Panc1 (cell line): ENCODE measurements at regions not wholly inside any gene's neighbourhood (a gene's known extent, or its start where the extent isn't known, plus 50 kb on each side); places are given as distances from the start of the nearest gene placed in this dataset.

Experiments
- POLR2AphosphoS5 ChIP-seq: IDR thresholded peaks from 2 replicates; pipeline ENCODE4 v1.6.1; 2012; ENCODE audit warnings: mild to moderate bottlenecking, low read depth, low read length, moderate library complexity
- TF ChIP-seq, protein P1 (sequence below): fragments of 450-650 bp; IDR thresholded peaks from 2 replicates; pipeline ENCODE4 v1.5.1; 2017; ENCODE audit warnings: mild to moderate bottlenecking
- TF ChIP-seq, protein P2 (sequence below), 2 experiments: IDR thresholded peaks; 2 replicates each; pipeline ENCODE4 v1.6.1; 2011 to 2012; ENCODE audit warnings: low read depth in 2 of 2, control low read depth in 1 of 2, low read length in 1 of 2, mild to moderate bottlenecking in 1 of 2, moderate library complexity in 1 of 2; ENCODE audit not compliant: insufficient read depth in 1 of 2

DNA sequence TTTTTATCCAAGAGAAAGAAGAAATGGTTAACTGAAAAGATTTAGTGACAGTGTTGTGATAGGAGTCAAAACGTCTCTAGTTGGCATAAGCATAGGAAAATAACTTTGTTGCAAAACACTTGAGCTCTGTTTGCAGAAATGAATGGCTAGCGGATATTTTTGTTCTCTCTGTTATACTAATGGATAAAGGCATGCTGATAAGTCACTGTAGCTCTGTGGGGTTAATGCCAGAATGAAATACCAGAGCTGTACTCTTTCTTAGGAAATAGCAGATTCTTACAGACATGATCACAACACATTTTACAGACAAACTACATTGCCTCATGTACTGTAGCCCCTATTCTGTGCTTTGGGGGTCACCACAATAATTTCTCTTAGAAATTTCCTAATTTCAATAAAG, 202.8 kb downstream of the DMRTA1 start:
- TF ChIP-seq, protein P1, sequence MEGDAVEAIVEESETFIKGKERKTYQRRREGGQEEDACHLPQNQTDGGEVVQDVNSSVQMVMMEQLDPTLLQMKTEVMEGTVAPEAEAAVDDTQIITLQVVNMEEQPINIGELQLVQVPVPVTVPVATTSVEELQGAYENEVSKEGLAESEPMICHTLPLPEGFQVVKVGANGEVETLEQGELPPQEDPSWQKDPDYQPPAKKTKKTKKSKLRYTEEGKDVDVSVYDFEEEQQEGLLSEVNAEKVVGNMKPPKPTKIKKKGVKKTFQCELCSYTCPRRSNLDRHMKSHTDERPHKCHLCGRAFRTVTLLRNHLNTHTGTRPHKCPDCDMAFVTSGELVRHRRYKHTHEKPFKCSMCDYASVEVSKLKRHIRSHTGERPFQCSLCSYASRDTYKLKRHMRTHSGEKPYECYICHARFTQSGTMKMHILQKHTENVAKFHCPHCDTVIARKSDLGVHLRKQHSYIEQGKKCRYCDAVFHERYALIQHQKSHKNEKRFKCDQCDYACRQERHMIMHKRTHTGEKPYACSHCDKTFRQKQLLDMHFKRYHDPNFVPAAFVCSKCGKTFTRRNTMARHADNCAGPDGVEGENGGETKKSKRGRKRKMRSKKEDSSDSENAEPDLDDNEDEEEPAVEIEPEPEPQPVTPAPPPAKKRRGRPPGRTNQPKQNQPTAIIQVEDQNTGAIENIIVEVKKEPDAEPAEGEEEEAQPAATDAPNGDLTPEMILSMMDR: no peak
- TF ChIP-seq POLR2AphosphoS5: no peak
- TF ChIP-seq, protein P2, sequence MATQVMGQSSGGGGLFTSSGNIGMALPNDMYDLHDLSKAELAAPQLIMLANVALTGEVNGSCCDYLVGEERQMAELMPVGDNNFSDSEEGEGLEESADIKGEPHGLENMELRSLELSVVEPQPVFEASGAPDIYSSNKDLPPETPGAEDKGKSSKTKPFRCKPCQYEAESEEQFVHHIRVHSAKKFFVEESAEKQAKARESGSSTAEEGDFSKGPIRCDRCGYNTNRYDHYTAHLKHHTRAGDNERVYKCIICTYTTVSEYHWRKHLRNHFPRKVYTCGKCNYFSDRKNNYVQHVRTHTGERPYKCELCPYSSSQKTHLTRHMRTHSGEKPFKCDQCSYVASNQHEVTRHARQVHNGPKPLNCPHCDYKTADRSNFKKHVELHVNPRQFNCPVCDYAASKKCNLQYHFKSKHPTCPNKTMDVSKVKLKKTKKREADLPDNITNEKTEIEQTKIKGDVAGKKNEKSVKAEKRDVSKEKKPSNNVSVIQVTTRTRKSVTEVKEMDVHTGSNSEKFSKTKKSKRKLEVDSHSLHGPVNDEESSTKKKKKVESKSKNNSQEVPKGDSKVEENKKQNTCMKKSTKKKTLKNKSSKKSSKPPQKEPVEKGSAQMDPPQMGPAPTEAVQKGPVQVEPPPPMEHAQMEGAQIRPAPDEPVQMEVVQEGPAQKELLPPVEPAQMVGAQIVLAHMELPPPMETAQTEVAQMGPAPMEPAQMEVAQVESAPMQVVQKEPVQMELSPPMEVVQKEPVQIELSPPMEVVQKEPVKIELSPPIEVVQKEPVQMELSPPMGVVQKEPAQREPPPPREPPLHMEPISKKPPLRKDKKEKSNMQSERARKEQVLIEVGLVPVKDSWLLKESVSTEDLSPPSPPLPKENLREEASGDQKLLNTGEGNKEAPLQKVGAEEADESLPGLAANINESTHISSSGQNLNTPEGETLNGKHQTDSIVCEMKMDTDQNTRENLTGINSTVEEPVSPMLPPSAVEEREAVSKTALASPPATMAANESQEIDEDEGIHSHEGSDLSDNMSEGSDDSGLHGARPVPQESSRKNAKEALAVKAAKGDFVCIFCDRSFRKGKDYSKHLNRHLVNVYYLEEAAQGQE (IDR thresholded peaks at IDR 0.05; ENCODE audit: insufficient read depth in 1 of 2, low read depth in 2 of 2, low read length in 1 of 2): no peak
